Neural progenitor cell (in vitro differentiated cells): ENCODE measurements at regions not wholly inside any gene's neighbourhood (a gene's known extent, or its start where the extent isn't known, plus 50 kb on each side); places are given as distances from the start of the nearest gene placed in this dataset.

Source experiments
- EZH2 ChIP-seq: fragments of 200-600 bp; sonication (generic); IDR thresholded peaks from 2 replicates; pipeline ENCODE4 v1.6.1; 2017; ENCODE audit warnings: antibody characterized with exemption, mild to moderate bottlenecking, moderate library complexity
- EZH2phosphoT487 ChIP-seq: fragments of 200-600 bp; sonication (generic); IDR thresholded peaks from 2 replicates; pipeline ENCODE4 v1.6.1; 2017; ENCODE audit warnings: antibody characterized with exemption
- TF ChIP-seq, protein P1 (sequence below): fragments of 200-600 bp; sonication (generic); IDR thresholded peaks from 2 replicates; pipeline ENCODE4 v1.5.1; 2017; ENCODE audit warnings: antibody characterized with exemption, mild to moderate bottlenecking

DNA sequence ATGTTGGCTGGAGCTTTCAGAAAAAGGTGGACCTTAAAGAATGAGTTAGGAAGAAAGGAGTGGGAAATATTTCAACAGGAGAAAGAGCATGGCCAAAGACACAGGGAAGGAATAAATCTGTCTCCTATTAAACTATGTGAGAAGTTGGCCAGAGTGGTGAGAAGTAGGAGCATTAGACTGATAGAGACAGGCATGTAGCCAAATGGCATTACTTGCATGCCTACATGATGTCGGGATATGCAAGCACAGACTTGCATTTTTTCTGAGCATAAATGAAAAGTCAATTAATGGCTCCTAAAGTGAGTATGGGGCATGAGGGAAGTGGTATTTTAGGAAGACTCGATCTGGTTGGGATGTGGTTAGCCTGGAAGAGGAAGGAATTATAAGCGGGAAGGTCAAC is 279.6 kb upstream of the PITX2 start:
- TF ChIP-seq, protein P1, sequence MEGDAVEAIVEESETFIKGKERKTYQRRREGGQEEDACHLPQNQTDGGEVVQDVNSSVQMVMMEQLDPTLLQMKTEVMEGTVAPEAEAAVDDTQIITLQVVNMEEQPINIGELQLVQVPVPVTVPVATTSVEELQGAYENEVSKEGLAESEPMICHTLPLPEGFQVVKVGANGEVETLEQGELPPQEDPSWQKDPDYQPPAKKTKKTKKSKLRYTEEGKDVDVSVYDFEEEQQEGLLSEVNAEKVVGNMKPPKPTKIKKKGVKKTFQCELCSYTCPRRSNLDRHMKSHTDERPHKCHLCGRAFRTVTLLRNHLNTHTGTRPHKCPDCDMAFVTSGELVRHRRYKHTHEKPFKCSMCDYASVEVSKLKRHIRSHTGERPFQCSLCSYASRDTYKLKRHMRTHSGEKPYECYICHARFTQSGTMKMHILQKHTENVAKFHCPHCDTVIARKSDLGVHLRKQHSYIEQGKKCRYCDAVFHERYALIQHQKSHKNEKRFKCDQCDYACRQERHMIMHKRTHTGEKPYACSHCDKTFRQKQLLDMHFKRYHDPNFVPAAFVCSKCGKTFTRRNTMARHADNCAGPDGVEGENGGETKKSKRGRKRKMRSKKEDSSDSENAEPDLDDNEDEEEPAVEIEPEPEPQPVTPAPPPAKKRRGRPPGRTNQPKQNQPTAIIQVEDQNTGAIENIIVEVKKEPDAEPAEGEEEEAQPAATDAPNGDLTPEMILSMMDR: no peak
- TF ChIP-seq EZH2 (no peak), EZH2phosphoT487 (no peak)
